ENCODE measurements at regions not wholly inside any gene's neighbourhood (a gene's known extent, or its start where the extent isn't known, plus 50 kb on each side); places are given as distances from the start of the nearest gene placed in this dataset.

- H3K9me3 ChIP-seq: no peaks in the 10 kb centered on the region
- FAIRE-seq (no peak), DNase-seq (no peak), ATAC-seq (no peak)
- 30 to 32% methylated on average over 13 of the region's 13 CpGs for WGBS, 2 donors
- H3K36me3 ChIP-seq: no peaks in the 10 kb centered on the region
- TF ChIP-seq CTCF (IDR thresholded peaks at IDR 0.05): no peak
- H3K4me1 ChIP-seq: no peaks in the 10 kb centered on the region
- no peak overlapping the region for H3K27ac ChIP-seq
- no peak overlapping the region for H3K4me3 ChIP-seq
- intact Hi-C loops (cut with DNase I): no loop called here
- H3K27me3 ChIP-seq: no peaks in the 10 kb centered on the region
These were observed 753.9 kb upstream of the EEF2KMT start for GRCh38 chr16:5851393-5851982.

GRCh38 chr16:5850632-5851392, 753.2 kb upstream of the EEF2KMT start:
- H3K4me3 ChIP-seq: no peak overlapping the region
- H3K9me3 ChIP-seq: no peaks in the 10 kb centered on the region
- no peak for TF ChIP-seq CTCF (IDR thresholded peaks at IDR 0.05)
- FAIRE-seq (no peak), ATAC-seq (no peak), DNase-seq (no peak)
- WGBS, 2 donors: 49 to 65% methylated on average over 16 of the region's 16 CpGs
- intact Hi-C loops (cut with DNase I): no loop called here
- H3K27me3 ChIP-seq: no peaks in the 10 kb centered on the region
- H3K36me3 ChIP-seq: no peaks in the 10 kb centered on the region
- H3K27ac ChIP-seq: no peak overlapping the region
- no peaks in the 10 kb centered on the region for H3K4me1 ChIP-seq

GRCh38 chr16:5845046-5845445, 747.5 kb upstream of the EEF2KMT start:
- Histone ChIP-seq H3K9me3 (no peaks in the 10 kb centered on the region), H3K4me3 (no peak overlapping the region), H3K4me1 (no peaks in the 10 kb centered on the region), H3K36me3 (no peaks in the 10 kb centered on the region), H3K27me3 (no peaks in the 10 kb centered on the region), H3K27ac (no peak overlapping the region)
- WGBS, 2 donors: 36 to 40% methylated on average over 3 of the region's 3 CpGs
- ATAC-seq: no peak
- FAIRE-seq: no peak
- intact Hi-C loops (cut with DNase I): no loop called here
- no peak for DNase-seq
- TF ChIP-seq CTCF (IDR thresholded peaks at IDR 0.05): no peak

GRCh38 chr16:5841974-5842373, 744.4 kb upstream of the EEF2KMT start:
- no peaks in the 10 kb centered on the region for H3K4me1 ChIP-seq
- ATAC-seq (no peak), FAIRE-seq (no peak), DNase-seq (no peak)
- no peaks in the 10 kb centered on the region for H3K9me3 ChIP-seq
- 69 to 75% methylated on average over 7 of the region's 7 CpGs for WGBS, 2 donors
- no peak for TF ChIP-seq CTCF (IDR thresholded peaks at IDR 0.05)
- no peak overlapping the region for H3K27ac ChIP-seq
- H3K4me3 ChIP-seq: no peak overlapping the region
- H3K36me3 ChIP-seq: no peaks in the 10 kb centered on the region
- intact Hi-C loops (cut with DNase I): no loop called here
- peaks cover 0 to 4% (median 0%) of the 10 kb centered on the region in 4 donors for H3K27me3 ChIP-seq

GRCh38 chr16:5838725-5839124, 741.1 kb upstream of the EEF2KMT start:
- 46 to 59% methylated on average over 3 of the region's 3 CpGs for WGBS, 2 donors
- H3K4me3 ChIP-seq: no peak overlapping the region
- no peak for DNase-seq
- TF ChIP-seq CTCF (IDR thresholded peaks at IDR 0.05): no peak
- no peak for ATAC-seq
- no peaks in the 10 kb centered on the region for H3K9me3 ChIP-seq
- no peaks in the 10 kb centered on the region for H3K36me3 ChIP-seq
- peaks cover 0 to 4% (median 0%) of the 10 kb centered on the region in 4 donors for H3K27me3 ChIP-seq
- H3K27ac ChIP-seq: no peak overlapping the region
- no peak for FAIRE-seq
- no peaks in the 10 kb centered on the region for H3K4me1 ChIP-seq
- intact Hi-C loops (cut with DNase I): no loop called here
